Stimulated activated CD4-positive, alpha-beta T cell treated with anti-CD3 and anti-CD28 coated beads, Interleukin-12 subunit alpha, Interleukin-12 subunit beta, amount 100 ng/mL, for 4 hours (primary cell): ENCODE measurements at regions not wholly inside any gene's neighbourhood (a gene's known extent, or its start where the extent isn't known, plus 50 kb on each side); places are given as distances from the start of the nearest gene placed in this dataset.
"Not testable (repeated sequence)": the region's sequence is repeated elsewhere in the genome, so short reads cannot be mapped to it uniquely, and the experiment has no call there.

Source experiments
- DNase-seq: peaks from one replicate; pipeline ENCODE4 v3.0.0-alpha.2; 2020

DNA sequence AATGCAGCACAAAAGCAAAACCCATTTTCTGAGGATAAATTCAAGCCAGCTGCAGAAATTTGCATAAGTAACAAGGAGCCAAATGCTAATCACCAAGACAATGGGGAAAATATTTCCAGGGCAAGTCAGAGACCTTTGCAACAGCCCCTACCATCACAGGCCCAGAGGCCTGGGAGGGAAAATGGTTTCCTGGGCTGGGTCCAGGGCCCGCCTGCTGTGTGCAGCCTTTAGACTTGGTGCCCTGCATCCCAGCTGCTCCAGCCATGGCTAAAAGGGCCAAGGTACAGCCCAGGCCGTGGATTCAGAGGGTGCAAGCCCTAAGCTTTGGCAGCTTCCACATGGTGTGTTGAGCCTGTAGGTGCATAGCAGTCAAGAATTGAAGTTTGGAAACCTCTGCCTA, 309.5 kb upstream of the SGCG start:
- DNase-seq = no peak

DNA sequence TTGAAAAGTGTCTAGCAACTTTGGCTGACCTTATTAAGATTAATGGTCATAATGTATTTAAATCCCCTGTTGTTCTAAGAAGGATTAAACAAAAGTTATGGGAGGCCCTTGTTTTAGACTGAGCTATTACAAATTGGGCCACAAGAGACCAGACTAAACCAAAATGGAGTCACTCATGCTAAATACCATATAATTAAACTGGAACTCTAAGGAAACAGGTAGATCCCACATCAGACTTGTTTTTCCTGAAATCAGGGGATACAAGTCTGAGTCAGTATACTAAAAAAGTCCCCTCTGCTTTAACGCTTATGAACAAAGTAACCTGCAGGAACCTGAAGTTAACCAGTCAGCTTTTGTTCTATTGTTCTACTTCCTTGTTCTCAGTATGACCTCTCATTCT, 305.9 kb upstream of the SGCG start:
- DNase-seq = no peak

DNA sequence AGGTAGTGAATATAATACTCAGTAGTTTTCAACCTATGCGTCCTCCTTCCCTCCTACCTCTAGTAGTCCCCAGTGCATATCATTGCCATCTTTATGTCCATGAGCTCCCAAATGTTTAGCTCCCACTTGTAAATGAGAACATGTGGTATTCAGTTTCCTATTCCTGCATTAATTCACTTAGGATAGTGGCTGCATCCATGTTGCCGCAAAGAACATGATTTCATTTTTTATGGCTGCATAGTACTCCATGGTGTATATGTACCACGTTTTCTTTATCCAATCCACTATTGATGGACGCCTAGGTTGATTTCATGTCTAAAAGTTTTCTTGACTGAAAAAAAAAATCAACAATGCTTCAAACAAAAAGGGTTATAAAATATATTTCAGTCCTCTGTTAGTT, 303.4 kb upstream of the SGCG start:
- no peak for DNase-seq

DNA sequence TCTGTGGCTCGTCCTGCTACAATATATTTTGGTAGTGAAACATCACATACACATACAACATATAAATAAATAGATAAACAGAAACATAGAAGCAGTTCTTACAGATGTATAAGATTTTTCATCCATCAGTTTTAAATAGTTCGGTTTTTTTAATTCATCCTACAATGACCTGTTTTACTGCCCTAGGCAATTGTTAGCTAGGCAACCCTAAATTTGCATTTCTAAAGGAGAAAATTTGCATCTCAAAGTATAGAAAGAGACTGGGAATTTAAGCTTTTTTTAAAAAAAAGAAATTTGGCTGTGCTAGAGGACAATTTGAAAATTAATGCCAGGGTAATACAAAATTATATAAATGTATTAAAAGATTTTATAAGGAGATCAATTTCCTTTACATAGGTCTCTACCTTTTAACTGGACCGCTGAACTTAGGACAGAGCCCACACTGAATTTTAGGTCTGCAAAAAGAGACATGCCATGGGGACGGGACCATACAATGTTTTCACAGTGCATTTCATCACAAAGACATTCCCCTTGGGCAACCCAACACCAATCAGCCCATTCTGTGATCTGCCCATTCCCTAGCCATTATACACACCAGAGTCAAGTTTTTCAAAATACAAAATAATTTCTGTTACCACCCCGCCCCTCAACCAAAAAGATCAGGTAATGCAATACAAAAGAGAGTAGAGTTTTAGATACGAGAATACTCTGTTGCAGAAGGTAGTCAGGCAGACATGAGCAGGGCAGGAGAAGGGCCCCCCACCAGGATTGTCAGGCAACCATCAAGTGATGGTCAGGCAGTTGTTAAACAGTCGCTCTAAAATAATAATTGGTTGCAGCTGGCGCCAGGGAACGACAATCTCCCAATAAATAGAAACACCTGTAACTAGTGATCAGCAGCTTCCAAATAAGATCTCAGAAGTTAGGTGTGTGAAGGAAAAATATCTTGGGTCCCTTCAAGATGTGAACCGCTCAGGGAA, 299.7 kb upstream of the SGCG start:
- no peak for DNase-seq

DNA sequence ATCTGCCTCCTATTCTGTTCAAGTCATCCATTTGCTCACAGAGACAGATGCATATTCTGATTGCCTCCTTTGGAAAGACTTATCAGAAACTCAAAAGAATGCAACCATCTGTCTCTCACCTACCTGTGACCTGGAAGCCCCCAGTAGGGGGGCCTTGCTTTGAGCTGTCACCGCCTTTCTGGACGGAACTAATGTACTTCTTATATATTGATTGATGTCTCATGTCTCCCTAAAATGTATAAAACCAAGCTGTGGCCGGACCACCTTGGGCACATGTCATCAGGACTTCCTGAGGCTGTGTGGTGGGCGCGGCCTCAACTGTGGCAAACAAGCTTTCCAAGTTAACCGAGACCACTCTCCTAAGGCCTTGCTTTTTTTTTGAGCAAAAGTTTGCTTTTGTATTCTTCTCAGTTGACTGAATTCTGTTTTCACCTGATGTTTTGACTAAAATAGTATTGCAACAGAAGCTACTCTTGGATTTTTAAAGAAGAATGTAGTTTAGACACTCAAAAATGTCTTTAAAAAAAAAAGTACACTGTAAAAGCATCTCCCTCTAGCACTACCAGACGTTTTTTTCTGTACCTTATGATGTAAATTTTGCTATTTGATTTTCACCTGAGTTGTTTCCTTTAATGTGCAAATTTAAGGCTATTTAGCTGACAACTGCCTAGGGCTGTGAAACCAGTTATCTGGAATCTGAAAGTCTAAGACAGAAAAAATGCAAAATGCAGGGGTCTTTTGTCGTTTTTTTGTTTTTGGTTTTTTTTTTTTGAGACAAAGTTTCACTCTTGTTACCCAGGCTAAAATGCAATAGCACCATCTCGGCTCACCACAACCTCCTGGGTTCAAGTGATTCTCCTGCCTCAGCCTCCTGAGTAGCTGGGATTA, 298.8 kb upstream of the SGCG start:
- not testable (repeated sequence) for DNase-seq

DNA sequence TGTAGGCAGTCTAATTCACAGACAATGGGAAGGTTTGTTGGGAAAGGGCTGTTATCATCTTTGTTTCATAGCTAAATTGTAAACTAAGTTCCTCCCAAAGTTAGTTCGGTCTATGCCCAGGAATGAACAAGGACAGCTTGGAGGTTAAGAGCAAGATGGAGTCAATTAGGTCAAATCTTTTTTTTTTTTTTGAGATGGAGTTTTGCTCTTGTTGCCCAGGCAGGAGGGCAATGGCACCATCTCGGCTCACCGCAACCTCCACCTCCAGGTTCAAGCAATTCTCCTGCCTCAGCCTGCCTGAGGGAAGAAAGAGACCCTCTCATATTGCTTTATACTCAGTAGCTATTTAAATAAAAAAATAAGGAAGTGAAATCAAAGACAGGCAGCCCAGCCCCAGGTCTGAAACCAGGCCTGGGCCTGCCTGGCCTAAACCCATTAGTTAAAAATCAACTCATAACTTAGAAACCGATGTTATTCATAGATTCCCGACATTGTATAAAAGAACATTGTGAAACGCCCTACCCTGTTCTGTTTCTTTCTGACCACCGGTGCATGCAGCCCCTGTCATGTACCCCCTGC, 297.4 kb upstream of the SGCG start:
- DNase-seq = no peak

DNA sequence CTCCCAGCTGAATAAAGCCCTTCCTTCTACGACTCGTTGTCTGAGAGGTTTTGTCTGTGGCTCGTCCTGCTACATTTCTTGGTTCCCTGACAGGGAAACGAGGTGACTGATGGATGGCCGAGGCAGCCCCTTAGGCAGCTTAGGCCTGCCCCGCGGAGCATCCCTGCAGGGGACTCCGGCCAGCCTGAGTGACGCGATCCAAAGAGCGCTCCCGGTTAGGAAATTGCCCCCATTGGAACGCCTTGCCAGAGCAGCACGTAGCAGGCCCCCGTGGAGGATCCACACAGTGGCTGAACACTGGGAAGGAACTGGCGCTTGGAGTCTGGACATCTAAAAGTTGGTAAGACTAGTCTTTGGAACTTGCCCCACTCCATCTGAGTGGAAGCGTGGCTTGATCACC, 296.8 kb upstream of the SGCG start:
- DNase-seq = no peak

DNA sequence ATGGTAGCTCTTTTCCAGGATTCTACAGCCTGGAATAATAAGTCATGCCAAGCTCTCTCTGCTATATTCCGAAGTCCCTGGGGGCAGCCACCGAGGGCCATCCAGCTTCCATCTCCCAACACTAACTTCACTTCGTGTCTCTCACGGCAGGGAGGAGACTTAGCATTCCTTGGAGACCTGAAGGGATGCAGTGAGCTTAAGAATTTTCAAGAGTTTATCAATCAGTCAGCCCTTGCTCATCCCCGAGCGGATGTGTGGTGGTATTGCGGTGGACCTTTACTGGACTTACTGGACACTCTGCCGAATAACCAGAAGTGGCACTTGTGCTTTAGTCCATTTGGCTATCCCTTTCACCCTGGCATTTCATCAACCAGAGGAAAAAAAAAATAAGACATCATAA, 294.7 kb upstream of the SGCG start:
- not testable (repeated sequence) for DNase-seq

DNA sequence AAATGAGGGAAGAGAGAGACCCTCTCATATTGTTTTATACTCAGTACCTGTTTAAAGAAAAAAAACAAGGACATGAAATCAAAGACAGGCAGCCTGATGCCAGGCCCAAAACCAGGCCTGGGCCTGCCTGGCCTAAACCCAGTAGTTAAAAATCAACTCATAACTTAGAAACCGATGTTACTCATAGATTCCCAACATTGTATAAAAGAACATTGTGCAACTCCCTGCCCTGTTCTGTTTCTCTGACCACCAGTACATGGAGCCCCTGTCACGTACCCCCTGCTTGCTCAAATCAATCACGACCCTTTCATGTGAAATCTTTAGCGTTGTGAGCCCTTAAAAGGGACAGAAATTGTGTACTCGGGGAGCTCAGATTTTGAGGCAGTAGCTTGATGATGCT, 291.4 kb upstream of the SGCG start:
- not testable (repeated sequence) for DNase-seq

DNA sequence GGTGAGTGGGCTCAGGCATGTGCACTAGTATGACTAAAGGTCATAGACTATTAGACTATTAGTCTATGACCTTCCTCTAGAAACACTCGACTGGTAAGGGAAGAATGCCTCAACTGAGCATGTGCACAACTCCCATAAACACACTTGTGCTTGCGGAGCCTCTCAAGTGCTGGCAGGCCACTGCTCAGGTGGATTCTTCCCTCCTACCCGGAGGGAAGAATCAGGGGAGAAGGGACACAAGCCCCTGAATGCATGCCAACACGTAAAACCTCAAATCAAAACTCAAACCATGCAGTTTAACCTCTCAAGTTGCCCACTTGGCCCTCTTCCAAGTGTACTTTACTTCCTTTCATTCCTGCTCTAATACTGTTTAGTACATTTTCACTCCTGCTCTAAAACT, 287.6 kb upstream of the SGCG start:
- no peak for DNase-seq

DNA sequence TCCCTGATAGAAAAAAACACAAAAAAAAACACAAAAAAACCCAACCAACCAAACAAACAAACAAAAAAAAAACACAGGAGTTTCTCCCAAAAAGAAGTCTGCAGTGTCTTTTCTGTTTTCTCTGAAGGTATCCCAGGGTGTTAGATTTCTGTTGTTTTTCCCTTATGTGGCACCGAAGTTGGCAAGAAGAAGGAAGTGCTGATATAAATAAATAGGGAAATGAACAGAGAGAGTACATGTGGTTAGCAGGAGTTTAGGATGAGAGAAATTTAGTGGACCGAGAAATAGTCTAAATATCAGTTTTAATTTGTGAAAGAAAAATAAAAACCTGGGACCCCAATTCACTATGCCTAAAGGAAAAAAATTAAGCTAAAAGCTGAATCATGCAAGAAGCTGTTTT, 287.0 kb upstream of the SGCG start:
- DNase-seq = no peak

DNA sequence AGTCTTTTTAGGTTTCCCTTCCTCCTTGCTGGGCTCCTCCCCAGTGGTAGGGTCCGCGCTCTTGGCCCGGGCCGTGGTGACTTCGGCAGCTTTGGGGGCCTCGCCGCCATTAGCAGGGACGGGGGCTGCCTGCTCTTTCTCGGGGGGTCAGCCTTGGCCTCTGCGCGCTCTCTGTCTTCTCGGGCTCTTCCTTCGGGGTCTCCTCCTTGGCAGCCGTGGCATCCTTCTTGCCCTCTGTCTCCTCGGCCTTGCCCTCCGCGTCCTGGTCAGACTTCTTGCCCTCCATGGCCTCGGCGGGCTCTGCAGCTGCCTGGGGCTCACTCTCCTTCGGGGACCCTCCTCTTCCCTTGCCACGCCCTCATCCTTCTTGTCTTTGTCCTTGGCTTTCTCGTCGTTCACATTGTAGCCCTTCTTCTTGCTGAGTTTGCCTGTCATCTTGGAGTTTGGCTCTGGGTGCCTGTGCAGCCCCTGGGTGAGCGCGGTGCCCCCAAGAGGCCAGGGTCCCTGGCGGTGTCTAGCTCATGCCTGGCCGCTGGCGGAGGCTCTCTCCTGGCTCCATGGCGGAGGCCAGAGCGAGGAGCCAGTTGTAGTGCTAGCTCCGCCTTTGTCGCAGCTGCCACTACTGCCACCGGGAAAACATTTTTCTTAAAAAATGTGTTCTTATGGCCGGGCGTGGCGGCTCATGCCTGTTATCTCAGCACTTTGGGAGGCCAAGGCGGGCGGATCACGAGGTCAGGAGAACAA, 283.0 kb upstream of the SGCG start:
- DNase-seq = no peak

DNA sequence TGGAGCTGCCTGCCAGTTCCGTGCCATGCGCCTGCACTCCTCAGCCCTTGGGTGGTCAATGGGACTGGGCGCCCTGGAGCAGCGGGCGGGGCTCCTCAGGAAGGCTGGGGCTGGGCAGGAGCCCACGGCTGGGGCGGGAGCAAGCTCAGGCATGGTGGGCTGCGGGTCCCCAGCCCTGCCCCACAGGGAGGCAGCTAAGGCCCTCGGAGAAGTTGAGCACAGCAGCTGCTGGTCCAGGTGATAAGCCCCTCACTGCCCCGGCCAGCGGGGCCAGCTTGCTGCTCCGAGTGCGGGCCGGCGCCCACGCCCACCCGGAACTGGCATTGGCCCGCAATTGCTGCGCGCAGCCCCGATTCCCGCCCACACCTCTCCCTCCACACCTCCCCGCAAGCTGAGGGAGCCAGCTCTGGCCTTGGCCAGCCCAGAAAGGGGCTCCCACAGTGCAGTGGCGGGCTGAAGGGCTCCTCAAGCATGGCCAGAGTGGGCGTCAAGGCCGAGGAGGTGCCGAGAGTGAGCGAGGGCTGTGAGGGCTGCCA, 280.3 kb upstream of the SGCG start:
- not testable (repeated sequence) for DNase-seq

DNA sequence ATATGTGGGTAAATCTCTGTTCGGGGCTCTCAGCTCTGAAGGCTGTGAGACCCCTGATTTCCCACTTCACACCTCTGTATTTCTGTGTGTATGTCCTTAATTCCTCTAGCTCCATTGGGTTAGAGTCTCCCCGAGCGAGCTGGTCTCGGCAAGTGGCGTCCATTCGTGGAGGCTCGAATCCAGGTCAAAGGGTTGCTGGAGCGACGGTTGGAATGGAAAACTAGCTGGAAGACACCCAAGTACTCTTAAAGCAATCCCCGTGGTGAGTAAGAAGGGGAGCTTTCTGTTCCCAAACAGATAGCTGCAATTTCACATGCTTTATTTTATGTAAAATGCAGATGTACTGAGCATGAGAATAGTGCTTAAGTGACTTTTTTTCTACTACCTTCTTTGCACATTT, 277.5 kb upstream of the SGCG start:
- DNase-seq = no peak

DNA sequence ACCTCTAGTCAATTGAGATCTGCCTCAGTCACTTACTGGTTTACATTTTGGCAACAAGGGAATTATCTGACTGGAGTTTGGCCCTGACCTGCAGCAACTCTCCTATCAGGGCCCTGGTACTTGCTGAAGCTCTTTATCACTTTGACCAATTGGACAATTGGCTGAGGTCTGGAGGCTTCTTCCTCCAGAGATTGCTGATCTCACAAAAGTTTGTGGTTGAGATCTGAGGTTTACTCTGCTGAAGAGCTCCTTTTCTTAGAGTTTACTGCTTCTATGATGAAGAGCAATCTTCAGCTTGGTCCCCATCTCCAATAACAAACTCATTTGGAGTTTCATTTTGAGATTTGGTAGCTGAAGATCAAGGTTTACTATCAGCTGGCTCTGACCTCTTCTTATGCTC, 276.9 kb upstream of the SGCG start:
- no peak for DNase-seq

DNA sequence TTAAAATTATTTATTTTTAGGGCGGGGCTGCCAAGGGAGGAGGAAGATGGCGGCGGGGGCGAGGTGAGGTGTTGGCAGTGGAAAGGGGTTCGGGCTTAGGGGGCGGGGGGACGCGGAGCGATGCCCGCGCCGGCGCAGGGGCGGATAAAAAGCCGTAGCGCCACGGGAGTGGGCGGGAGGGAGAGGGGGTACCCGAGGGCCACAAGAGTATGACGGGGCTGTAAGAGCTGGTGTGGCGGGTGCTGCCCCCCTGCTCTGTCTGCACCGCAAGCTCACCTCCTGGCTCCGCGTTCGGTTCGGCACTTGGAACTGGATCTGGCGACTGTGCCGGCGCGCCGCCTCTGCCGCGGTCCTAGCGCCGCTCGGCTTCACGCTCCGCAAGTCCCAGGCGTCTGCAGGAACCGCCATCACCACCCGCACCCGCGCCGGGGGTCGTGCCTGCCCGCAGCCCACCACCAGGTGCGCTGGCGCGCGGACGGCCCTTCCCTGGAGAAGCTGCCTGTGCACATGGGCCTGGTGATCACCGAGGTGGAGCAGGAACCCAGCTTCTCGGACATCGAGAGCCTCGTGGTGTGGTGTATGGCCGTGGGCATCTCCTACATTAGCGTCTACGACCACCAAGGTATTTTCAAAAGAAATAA, 265.2 kb upstream of the SGCG start:
- DNase-seq = no peak

DNA sequence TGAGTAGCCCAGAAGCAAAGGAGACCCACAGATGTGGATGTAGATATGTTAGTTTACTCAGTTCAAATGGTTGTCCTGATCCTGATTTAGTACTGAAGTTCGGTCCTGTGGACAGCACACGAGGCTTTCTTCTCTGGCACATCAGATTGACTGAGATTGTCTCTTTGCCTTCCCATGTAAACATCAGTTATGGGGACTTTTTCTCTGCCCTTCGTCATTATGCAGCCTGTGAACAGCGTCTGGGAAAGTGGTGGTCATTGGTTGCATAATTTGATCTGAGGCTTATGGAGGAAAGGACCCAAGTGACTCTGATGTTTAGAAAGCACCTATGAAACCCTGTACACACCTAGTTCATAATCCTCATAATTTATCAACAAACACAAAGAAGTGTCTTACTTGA, 264.5 kb upstream of the SGCG start:
- DNase-seq = not testable (repeated sequence)

DNA sequence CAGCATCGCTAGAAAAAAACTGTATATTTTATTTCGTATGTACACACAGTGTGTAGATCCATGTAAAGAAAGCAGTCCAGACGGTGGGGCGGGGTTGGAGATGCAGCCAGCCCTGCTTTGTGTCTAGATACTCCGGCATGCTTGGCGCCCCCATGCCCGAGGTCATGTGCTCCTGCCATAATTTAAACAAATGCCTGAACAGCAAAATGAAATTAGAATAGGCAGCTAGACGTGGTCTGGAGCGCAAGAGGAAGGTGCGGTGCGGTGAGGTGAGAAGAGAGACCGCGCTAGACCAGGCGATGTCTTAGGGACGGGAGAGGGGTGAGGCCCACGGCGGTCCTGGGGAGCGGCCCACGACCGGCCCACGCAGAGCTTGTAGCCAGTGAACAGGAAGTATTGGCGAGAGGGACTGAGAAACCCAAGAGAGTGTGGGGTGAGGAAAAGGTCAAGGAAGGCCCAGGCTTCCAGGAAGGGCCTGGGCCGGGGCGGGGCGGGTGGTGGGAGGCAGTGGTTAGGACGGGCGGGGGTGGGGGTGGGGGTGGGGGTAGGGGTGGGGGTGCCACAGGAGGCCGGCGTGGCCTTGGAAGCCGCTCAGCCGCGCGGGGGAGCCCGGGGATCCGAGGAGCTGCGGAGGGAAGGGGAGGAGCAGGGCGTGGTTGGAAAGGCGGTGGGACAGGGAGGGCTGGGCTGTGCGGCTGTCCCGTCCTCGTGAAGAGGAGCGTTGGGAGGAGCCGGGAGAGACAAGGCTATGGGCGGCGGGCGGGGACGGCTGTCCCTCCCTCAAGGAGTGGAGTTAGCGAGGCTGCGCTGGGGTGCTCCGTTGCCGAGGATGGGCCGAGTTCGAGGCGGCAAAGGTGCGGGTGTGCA, 254.7 kb upstream of the SGCG start:
- DNase-seq = no peak

DNA sequence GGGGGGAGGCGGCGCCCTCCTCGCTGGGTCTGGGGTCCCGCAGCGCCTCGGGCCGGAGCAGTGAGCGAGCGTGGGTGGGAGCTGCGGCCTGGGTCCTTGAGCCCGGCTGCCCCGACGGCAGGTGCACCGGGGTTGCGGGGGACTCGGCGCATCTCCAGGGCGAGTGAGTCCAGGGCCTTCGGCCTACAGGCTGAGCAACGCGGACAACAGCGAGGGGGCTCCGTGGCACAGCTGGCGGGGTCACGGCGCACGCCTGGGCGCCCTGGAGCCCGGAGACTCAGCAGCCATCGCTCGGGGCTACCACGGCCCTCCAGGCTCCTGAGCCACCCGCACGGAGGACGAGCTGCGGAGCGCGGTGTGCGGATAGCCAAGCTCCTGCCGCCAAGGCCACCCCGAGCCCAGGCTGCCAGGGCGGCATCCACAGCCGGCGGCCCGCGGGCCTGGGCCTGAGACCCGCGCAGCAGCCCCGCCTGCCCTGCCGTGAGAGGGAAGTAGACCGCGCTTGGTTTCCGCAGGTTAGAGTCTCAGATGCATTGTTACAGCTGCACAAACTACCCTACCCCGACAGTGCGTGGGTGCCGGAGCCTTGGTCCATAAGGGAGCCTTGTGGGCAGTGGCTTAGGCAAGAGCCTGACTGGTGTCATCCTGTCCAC, 253.9 kb upstream of the SGCG start:
- DNase-seq = no peak

DNA sequence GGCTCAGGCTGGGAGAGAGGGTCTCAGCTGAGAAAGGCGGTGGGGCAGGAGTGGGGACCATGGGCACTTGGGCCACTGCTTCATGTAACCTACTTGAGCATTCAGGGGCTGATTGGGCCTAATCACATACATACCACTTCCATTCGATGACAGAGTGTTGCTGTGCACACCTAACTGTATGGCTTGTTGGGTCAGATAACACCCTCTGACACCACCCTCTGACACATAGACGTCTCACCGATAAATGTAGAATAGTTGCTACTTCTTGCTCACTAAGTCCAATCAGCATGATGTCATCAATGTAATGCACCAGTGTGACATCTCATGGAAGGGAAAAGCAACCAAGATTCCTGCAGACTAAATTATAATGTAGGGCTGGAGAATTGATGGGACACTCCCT, 252.9 kb upstream of the SGCG start:
- not testable (repeated sequence) for DNase-seq
